Activated T-cell treated with anti-CD3 and anti-CD28 coated beads, Interleukin-2, amount 50 U/mL, for 4 hours (primary cell): ENCODE measurements at regions not wholly inside any gene's neighbourhood (a gene's known extent, or its start where the extent isn't known, plus 50 kb on each side); places are given as distances from the start of the nearest gene placed in this dataset.
A peak's percentile ranks its signal among the peaks of the same experiment; 100 is the strongest.
"Not testable (repeated sequence)": the region's sequence is repeated elsewhere in the genome, so short reads cannot be mapped to it uniquely, and the experiment has no call there.

ENCODE experiments used
- ATAC-seq, 2 donors: fragments of 200-7000 bp; cut with Tn5 transposase; one replicate each; pipeline ENCODE4 v1.10.0; 2021
- DNase-seq: peaks from one replicate; pipeline ENCODE4 v3.0.0-alpha.2; 2020
- H3K27me3 Mint-ChIP-seq: one replicate; pipeline ENCODE4 v1.8.0; 2021; ENCODE audit warnings: low read depth, mixed read lengths
- H3K36me3 Mint-ChIP-seq: one replicate; pipeline ENCODE4 v1.8.0; 2022; ENCODE audit warnings: mixed read lengths; ENCODE audit not compliant: insufficient read depth
- H3K4me1 Mint-ChIP-seq: one replicate; pipeline ENCODE4 v1.8.0; 2021; ENCODE audit warnings: low read depth, mixed read lengths
- H3K4me3 Mint-ChIP-seq: one replicate; pipeline ENCODE4 v1.8.0; 2021; ENCODE audit warnings: mild to moderate bottlenecking, moderate library complexity, mixed read lengths
- H3K9me3 Mint-ChIP-seq: one replicate; pipeline ENCODE4 v1.8.0; 2021; ENCODE audit warnings: mixed read lengths

DNA sequence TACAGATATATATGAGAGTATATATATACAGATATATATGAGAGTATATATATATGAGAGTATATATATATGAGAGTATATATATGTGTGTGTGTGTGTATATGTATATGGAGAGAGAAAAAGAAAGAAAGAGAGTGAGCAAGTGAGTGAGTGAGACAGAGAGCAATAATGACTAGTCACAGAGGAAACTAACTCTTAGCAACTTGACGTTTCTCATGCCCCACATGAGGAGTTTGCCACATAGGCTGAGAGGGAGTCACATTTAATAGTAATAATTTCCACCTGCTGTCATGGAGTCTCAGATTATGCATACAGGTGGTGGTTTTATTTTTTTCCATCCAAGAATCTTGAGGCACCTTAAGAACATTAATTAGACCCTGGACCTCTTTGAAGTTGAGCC, 199.9 kb downstream of the GATA3 start:
- peaks cover 21% of the 10 kb centered on the region for H3K4me1 Mint-ChIP-seq
- H3K9me3 Mint-ChIP-seq = peaks cover 4% of the 10 kb centered on the region
- H3K27me3 Mint-ChIP-seq = no peaks in the 10 kb centered on the region
- DNase-seq (no peak), ATAC-seq (peak; percentile 94 to 95)
- peak overlapping the region; percentile 22 for H3K4me3 Mint-ChIP-seq
- H3K36me3 Mint-ChIP-seq = no peaks in the 10 kb centered on the region

DNA sequence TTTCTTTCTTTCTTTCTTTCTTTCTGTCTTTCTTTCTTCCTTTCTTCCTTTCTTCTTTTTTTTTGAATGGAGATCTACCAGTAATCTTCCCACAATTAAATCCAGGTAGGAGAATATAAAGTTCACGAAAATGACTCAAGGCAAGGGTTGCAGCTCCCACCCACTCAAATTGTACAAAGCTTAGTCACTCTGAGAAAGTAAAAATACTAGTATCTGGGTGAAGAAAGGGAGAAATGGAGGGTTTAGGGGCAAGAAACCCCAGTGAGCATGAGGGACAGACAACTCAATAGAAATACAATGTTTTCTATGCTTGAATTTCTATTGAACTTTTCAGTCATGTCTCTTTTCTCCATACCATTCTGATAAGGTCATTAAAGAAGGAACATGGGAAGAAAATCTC, 200.8 kb downstream of the GATA3 start:
- Mint-ChIP-seq H3K4me3 (peak overlapping the region; percentile 55), H3K36me3 (no peaks in the 10 kb centered on the region), H3K27me3 (no peaks in the 10 kb centered on the region), H3K9me3 (peaks cover 4% of the 10 kb centered on the region), H3K4me1 (peaks cover 21% of the 10 kb centered on the region)
- ATAC-seq = peak; percentile 35 to 44
- no peak for DNase-seq

- ATAC-seq (no peak), DNase-seq (no peak)
- H3K4me3 Mint-ChIP-seq = no peak overlapping the region
- no peaks in the 10 kb centered on the region for H3K27me3 Mint-ChIP-seq
- no peaks in the 10 kb centered on the region for H3K36me3 Mint-ChIP-seq
- peaks cover 4% of the 10 kb centered on the region for H3K9me3 Mint-ChIP-seq
- peaks cover 2% of the 10 kb centered on the region for H3K4me1 Mint-ChIP-seq
Observed at GRCh38 chr10:8260645-8261044, 206.2 kb downstream of the GATA3 start.

DNA sequence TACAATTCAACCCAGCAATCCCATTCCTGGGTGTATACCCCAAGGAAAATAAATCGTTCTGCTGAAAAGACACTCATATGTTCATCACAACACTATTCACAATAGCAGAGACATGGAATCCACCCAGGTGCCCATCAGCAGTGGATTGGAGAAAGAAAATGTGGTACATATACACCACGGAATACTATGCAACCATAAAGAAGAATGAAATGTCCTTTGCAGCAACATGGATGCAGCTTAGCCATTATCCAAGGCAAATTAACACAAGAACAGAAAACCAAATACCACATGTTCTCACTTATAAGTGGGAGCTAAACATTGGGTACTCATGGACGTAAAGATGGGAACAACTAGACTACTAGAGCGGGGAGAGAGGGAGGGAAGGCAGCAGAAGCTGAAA, 207.8 kb downstream of the GATA3 start:
- ATAC-seq = no peak
- H3K4me3 Mint-ChIP-seq = no peak overlapping the region
- H3K36me3 Mint-ChIP-seq = no peaks in the 10 kb centered on the region
- no peak for DNase-seq
- H3K27me3 Mint-ChIP-seq = no peaks in the 10 kb centered on the region
- H3K9me3 Mint-ChIP-seq = peaks cover 4% of the 10 kb centered on the region
- H3K4me1 Mint-ChIP-seq = no peaks in the 10 kb centered on the region

DNA sequence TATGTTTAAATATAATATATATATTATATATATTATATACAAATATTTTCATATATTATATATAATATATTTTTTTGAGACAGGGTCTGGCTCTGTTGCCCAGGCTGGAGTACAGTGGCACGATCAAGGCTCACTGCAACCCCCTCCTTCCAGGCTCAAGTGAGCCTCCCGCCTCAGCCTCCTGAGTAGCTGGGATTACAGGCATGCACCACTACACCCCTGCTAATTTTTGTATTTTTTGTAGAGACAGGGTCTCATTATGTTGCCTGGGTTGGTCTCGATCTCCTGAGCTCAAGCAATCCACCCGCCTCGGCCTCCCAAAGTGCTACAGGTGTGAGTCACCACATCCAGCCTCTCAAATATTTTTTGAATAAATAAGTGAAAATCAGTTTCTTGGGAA, 215.5 kb downstream of the GATA3 start:
- DNase-seq = no peak
- ATAC-seq = no peak
- H3K27me3 Mint-ChIP-seq = no peaks in the 10 kb centered on the region
- H3K9me3 Mint-ChIP-seq = no peaks in the 10 kb centered on the region
- no peaks in the 10 kb centered on the region for H3K36me3 Mint-ChIP-seq
- peaks cover 1% of the 10 kb centered on the region for H3K4me1 Mint-ChIP-seq
- no peak overlapping the region for H3K4me3 Mint-ChIP-seq

DNA sequence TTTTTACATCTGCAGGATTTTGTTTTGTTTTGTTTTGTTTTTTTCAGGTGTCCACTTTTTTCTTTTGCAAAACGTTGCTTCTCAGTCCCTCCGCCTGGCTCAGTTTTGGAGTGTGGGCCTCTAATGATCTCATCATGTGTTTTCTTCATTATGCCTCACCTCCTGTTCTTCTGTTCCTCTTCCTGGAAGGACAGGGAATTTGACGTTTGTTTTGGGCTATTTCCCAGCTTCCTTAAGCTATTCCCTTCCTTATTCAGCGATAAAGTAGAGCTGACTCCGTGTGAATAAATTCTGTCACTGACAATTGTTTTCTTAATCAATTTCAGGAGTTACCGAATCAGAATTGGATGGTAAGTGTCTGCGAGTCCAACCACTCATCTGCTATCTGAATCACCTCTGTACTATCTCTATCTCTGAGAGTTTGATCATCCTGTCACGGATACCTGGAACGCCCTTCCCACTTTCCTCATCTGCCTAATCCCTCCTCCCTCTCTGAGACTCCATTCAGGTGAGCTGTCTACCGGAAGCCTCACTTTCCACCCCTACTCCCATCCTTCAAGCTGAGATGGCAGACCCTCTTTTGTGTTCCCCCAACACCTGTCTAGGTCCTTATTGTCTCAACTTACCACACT, 218.4 kb downstream of the GATA3 start:
- no peak for DNase-seq
- Mint-ChIP-seq H3K36me3 (no peaks in the 10 kb centered on the region), H3K4me1 (peaks cover 2% of the 10 kb centered on the region), H3K9me3 (no peaks in the 10 kb centered on the region), H3K27me3 (no peaks in the 10 kb centered on the region), H3K4me3 (no peak overlapping the region)
- ATAC-seq = no peak

DNA sequence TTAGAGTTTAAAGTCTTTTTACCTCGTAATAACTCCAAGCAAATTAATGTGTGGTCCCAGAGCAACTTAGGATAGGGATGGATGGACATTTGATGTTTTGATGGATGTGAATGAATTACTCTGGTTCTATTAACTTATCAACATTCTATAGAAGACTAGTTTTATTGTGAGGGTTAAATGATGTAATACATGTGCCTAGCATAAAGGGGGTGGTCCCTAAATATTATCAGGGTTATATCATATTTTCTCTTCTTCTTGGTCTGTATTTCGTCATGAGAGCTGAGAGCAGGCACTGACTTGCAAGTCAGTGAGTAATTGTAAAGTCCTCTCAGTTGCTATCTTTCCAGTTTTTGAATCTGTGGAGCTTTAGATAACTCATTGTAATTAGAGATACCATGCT, 219.3 kb downstream of the GATA3 start:
- Mint-ChIP-seq H3K4me3 (no peak overlapping the region), H3K9me3 (no peaks in the 10 kb centered on the region), H3K36me3 (no peaks in the 10 kb centered on the region), H3K4me1 (peaks cover 3% of the 10 kb centered on the region), H3K27me3 (no peaks in the 10 kb centered on the region)
- DNase-seq (no peak), ATAC-seq (no peak)

- Mint-ChIP-seq H3K4me3 (no peak overlapping the region), H3K4me1 (peaks cover 3% of the 10 kb centered on the region), H3K27me3 (no peaks in the 10 kb centered on the region), H3K9me3 (no peaks in the 10 kb centered on the region), H3K36me3 (no peaks in the 10 kb centered on the region)
- DNase-seq = no peak
- no peak for ATAC-seq
Observed at GRCh38 chr10:8275911-8276310, 221.4 kb downstream of the GATA3 start.

- ATAC-seq = peak in 1 of 2 donors; percentile 38
- Mint-ChIP-seq H3K27me3 (no peaks in the 10 kb centered on the region), H3K9me3 (no peaks in the 10 kb centered on the region), H3K36me3 (no peaks in the 10 kb centered on the region), H3K4me3 (no peak overlapping the region), H3K4me1 (peaks cover 4% of the 10 kb centered on the region)
- DNase-seq = no peak
Observed at GRCh38 chr10:8278099-8278498, 223.6 kb downstream of the GATA3 start.

- H3K4me1 Mint-ChIP-seq = peaks cover 4% of the 10 kb centered on the region
- H3K4me3 Mint-ChIP-seq = no peak overlapping the region
- DNase-seq (no peak), ATAC-seq (no peak)
- H3K36me3 Mint-ChIP-seq = no peaks in the 10 kb centered on the region
- H3K27me3 Mint-ChIP-seq = no peaks in the 10 kb centered on the region
- no peaks in the 10 kb centered on the region for H3K9me3 Mint-ChIP-seq
Observed at GRCh38 chr10:8279598-8279997, 225.1 kb downstream of the GATA3 start.

DNA sequence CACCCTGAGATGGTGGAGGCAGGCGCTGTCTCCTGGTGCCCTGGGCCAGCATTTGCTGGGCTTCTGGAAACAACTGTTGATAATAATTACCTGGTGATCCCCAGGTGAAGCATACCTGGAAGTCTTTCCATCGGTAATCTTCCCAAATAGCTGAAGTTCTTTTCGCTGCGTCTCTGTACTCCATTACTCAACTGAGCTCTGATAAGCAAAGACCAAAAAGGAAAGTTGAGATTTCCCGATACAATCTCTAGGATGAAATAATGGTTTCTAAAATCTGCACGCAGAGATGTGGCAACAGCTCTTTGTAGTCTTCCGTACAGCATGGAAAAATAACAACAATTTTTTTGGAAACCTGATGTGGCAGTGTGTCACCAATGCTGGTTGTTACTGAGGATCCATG, 226.5 kb downstream of the GATA3 start:
- no peak for DNase-seq
- ATAC-seq = no peak
- no peaks in the 10 kb centered on the region for H3K9me3 Mint-ChIP-seq
- no peaks in the 10 kb centered on the region for H3K36me3 Mint-ChIP-seq
- no peak overlapping the region for H3K4me3 Mint-ChIP-seq
- H3K27me3 Mint-ChIP-seq = no peaks in the 10 kb centered on the region
- peaks cover 4% of the 10 kb centered on the region for H3K4me1 Mint-ChIP-seq

- Mint-ChIP-seq H3K27me3 (no peaks in the 10 kb centered on the region), H3K4me1 (peaks cover 4% of the 10 kb centered on the region), H3K4me3 (no peak overlapping the region), H3K36me3 (no peaks in the 10 kb centered on the region), H3K9me3 (no peaks in the 10 kb centered on the region)
- no peak for ATAC-seq
- DNase-seq = no peak
Observed at GRCh38 chr10:8282340-8282739, 227.9 kb downstream of the GATA3 start.

- H3K4me3 Mint-ChIP-seq = no peak overlapping the region
- H3K36me3 Mint-ChIP-seq = no peaks in the 10 kb centered on the region
- no peaks in the 10 kb centered on the region for H3K27me3 Mint-ChIP-seq
- peaks cover 3% of the 10 kb centered on the region for H3K4me1 Mint-ChIP-seq
- no peaks in the 10 kb centered on the region for H3K9me3 Mint-ChIP-seq
- no peak for ATAC-seq
- no peak for DNase-seq
Observed at GRCh38 chr10:8283166-8283905, 228.8 kb downstream of the GATA3 start.

GRCh38 chr10:8283986-8284385, 229.5 kb downstream of the GATA3 start:
- no peaks in the 10 kb centered on the region for H3K27me3 Mint-ChIP-seq
- no peak overlapping the region for H3K4me3 Mint-ChIP-seq
- H3K9me3 Mint-ChIP-seq = no peaks in the 10 kb centered on the region
- no peak for ATAC-seq
- no peaks in the 10 kb centered on the region for H3K36me3 Mint-ChIP-seq
- peaks cover 3% of the 10 kb centered on the region for H3K4me1 Mint-ChIP-seq
- DNase-seq = no peak

DNA sequence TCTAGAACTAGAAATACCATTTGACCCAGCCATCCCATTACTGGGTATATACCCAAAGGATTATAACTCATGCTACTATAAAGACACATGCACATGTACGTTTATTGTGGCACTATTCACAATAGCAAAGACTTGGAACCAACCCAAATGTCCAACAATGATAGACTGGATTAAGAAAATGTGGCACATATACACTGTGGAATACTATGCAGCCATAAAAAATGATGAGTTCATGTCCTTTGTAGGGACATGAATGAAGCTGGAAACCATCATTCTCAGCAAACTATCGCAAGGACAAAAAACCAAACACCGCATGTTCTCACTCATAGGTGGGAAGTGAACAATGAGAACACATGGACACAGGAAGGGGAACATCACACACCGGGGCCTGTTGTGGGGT, 231.5 kb downstream of the GATA3 start:
- ATAC-seq, H3K9me3 Mint-ChIP-seq, H3K4me1 Mint-ChIP-seq, DNase-seq, H3K27me3 Mint-ChIP-seq, H3K4me3 Mint-ChIP-seq, H3K36me3 Mint-ChIP-seq: not testable (repeated sequence)
